HepG2 (cell line): ENCODE measurements at regions not wholly inside any gene's neighbourhood (a gene's known extent, or its start where the extent isn't known, plus 50 kb on each side); places are given as distances from the start of the nearest gene placed in this dataset.
A peak's percentile ranks its signal among the peaks of the same experiment; 100 is the strongest.

ENCODE experiments used
- ATAC-seq: fragments of 200-7000 bp; cut with Tn5 transposase; 3 replicates; pipeline ENCODE4 v1.9.1; 2020; ENCODE audit warnings: mild to moderate bottlenecking, moderate library complexity
- BruUV-seq: library from RNA; stranded (reverse); fragments of 400-500 nt; replicated peaks from 2 replicates; lab custom pipeline; 2021; lab: Mats Ljungman, UMichigan
- CTCF ChIA-PET: fragments of 300-600 bp; formaldehyde crosslinking; extraction: SDS; loops from one replicate; lab custom pipeline; 2021; ENCODE audit warnings: low total read pairs, inconsistent platforms, low intra/inter-chr PET ratio; lab: Yijun Ruan, JAX
- POLR2A ChIA-PET: fragments of 350-600 bp; sonication (Branson Sonifier 250); formaldehyde crosslinking; loops from one replicate; lab custom pipeline; 2020; ENCODE audit warnings: antibody characterized with exemption, inconsistent platforms; lab: Yijun Ruan, JAX
- DNase-seq: peaks from one replicate; pipeline ENCODE4 v3.0.0-alpha.2; 2015; ENCODE audit warnings: low spot score
- FAIRE-seq: peaks from 3 replicates; lab custom pipeline; 2011; peaks lifted over from hg19 to GRCh38; lab: Jason Lieb, UNC
- H2AFZ ChIP-seq: one replicate; pipeline ENCODE4 v1.6.1; 2011; ENCODE audit warnings: low read length, inconsistent platforms
- H3K27ac ChIP-seq: fragments of 300-600 bp; 3 replicates; pipeline ENCODE4 v1.8.0; 2011; ENCODE audit warnings: mixed run types, mild to moderate bottlenecking, mixed read lengths, low read length, inconsistent platforms; ENCODE audit not compliant: insufficient read depth; ENCODE audit errors: extremely low read length
- H3K27me3 ChIP-seq, 2 experiments: fragments of 200-600 bp in 1 of 2; 2 replicates in 1 of 2; 3 replicates in 1 of 2; pipeline versions ENCODE4 v1.6.0 to v1.8.0; 2011; ENCODE audit warnings: low read length in 2 of 2, mild to moderate bottlenecking in 2 of 2, moderate library complexity in 2 of 2, inconsistent platforms in 1 of 2; ENCODE audit not compliant: insufficient read depth in 2 of 2, control insufficient read depth in 1 of 2
- H3K36me3 ChIP-seq, 2 experiments: fragments of 200-600 bp in 1 of 2; replicated peaks in 1 of 2; 2 replicates in 1 of 2; 3 replicates in 1 of 2; pipeline versions ENCODE4 v1.5.1 to v1.8.0; 2011; ENCODE audit warnings: low read length in 2 of 2, inconsistent platforms in 1 of 2; ENCODE audit not compliant: insufficient read depth in 2 of 2, control insufficient read depth in 1 of 2
- H3K4me1 ChIP-seq: 2 replicates; pipeline ENCODE4 v1.5.1; 2012; ENCODE audit warnings: low read length, inconsistent platforms; ENCODE audit not compliant: insufficient read depth
- H3K4me2 ChIP-seq: 2 replicates; pipeline ENCODE4 v1.6.0; 2011; ENCODE audit warnings: low read depth, low read length, inconsistent platforms
- H3K4me3 ChIP-seq, 3 experiments: fragments of 200-600 bp in 1 of 3; sonication (generic), shearing (Covaris generic) in 1 of 3; replicated peaks in 1 of 3; 2 replicates each; pipeline ENCODE4 v1.5.1; 2011 to 2016; ENCODE audit warnings: low read length in 3 of 3, inconsistent platforms in 2 of 3, low read depth in 2 of 3, mild to moderate bottlenecking in 2 of 3, control low read depth in 1 of 3, mixed read lengths in 1 of 3; ENCODE audit not compliant: insufficient read depth in 1 of 3
- H3K79me2 ChIP-seq: one replicate; pipeline ENCODE4 v1.6.1; 2011; ENCODE audit warnings: low read length, inconsistent platforms; ENCODE audit not compliant: insufficient read depth
- H3K9ac ChIP-seq: 2 replicates; pipeline ENCODE4 v1.6.0; 2011; ENCODE audit warnings: mild to moderate bottlenecking, low read depth, low read length, inconsistent platforms; ENCODE audit not compliant: insufficient read depth
- H3K9me3 ChIP-seq: 2 replicates; pipeline ENCODE4 v1.5.1; 2012; ENCODE audit warnings: mild to moderate bottlenecking, low read length
- H4K20me1 ChIP-seq: 2 replicates; pipeline ENCODE4 v1.6.0; 2011; ENCODE audit warnings: inconsistent platforms, mild to moderate bottlenecking, low read length, moderate library complexity; ENCODE audit not compliant: insufficient read depth
- CBX5 ChIP-seq: sonication (generic); formaldehyde crosslinking; IDR thresholded peaks from 2 replicates; pipeline ENCODE4 v1.4.0; 2020; ENCODE audit warnings: missing genetic modification reagents, borderline replicate concordance
- FOXA3 ChIP-seq: IDR thresholded peaks from 2 replicates; pipeline ENCODE4 v1.6.1; 2016; ENCODE audit warnings: missing genetic modification reagents, missing compliant biosample characterization
- HES4 ChIP-seq: sonication (generic); formaldehyde crosslinking; IDR thresholded peaks from 2 replicates; pipeline ENCODE4 v1.9.0; 2021; ENCODE audit warnings: mild to moderate bottlenecking, missing genetic modification reagents, borderline replicate concordance
- HIVEP1 ChIP-seq: sonication (generic); formaldehyde crosslinking; IDR thresholded peaks from 2 replicates; pipeline ENCODE4 v1.4.0; 2020; ENCODE audit warnings: mild to moderate bottlenecking, missing genetic modification reagents
- KLF9 ChIP-seq: IDR thresholded peaks from 2 replicates; pipeline ENCODE4 v1.6.1; 2016; ENCODE audit warnings: low read depth
- MBD4 ChIP-seq: IDR thresholded peaks from 2 replicates; pipeline ENCODE4 v1.6.1; 2012; ENCODE audit warnings: low read length, inconsistent platforms, borderline replicate concordance
- MYPOP ChIP-seq: sonication (generic); formaldehyde crosslinking; IDR thresholded peaks from 2 replicates; pipeline ENCODE4 v1.8.1; 2023; ENCODE audit warnings: mild to moderate bottlenecking, moderate library complexity, missing genetic modification reagents
- SYNCRIP ChIP-seq: fragments of 200-400 bp; formaldehyde crosslinking; IDR thresholded peaks from 2 replicates; pipeline ENCODE4 v1.6.1; 2018; ENCODE audit warnings: mild to moderate bottlenecking, low read depth, low read length; ENCODE audit not compliant: insufficient read depth
- TSC22D2 ChIP-seq: sonication (generic); formaldehyde crosslinking; IDR thresholded peaks from 2 replicates; pipeline ENCODE4 v1.5.1; 2020; ENCODE audit warnings: missing genetic modification reagents, mild to moderate bottlenecking, borderline replicate concordance
- ZFP36L2 ChIP-seq: sonication (generic); formaldehyde crosslinking; IDR thresholded peaks from 2 replicates; pipeline ENCODE4 v1.4.0; 2020; ENCODE audit warnings: missing genetic modification reagents
- ZNF160 ChIP-seq: sonication (generic); formaldehyde crosslinking; IDR thresholded peaks from 2 replicates; pipeline ENCODE4 v1.8.0; 2022; ENCODE audit warnings: mild to moderate bottlenecking, inconsistent platforms, missing genetic modification reagents
- ZNF234 ChIP-seq: sonication (generic); formaldehyde crosslinking; conservative IDR thresholded peaks from 2 replicates; pipeline ENCODE4 v1.5.1; 2020; ENCODE audit warnings: mild to moderate bottlenecking, missing genetic modification reagents
- ZNF672 ChIP-seq: sonication (generic); formaldehyde crosslinking; IDR thresholded peaks from 2 replicates; pipeline ENCODE4 v1.8.1; 2022; ENCODE audit warnings: missing genetic modification reagents
- ZNF776 ChIP-seq: sonication (generic); formaldehyde crosslinking; IDR thresholded peaks from 2 replicates; pipeline ENCODE4 v1.4.0; 2020; ENCODE audit warnings: mild to moderate bottlenecking, missing genetic modification reagents
- ZSCAN20 ChIP-seq: sonication (generic); formaldehyde crosslinking; IDR thresholded peaks from 2 replicates; pipeline ENCODE4 v1.4.0; 2020; ENCODE audit warnings: missing genetic modification reagents, mild to moderate bottlenecking, borderline replicate concordance
- whole genome bisulfite sequencing: methylation state at CpG from one replicate; pipeline ENCODE4 v1.1.6; 2017; ENCODE audit warnings: low lambda C conversion rate; 5-methylcytosine and 5-hydroxymethylcytosine counted together
- in situ Hi-C: cut with HindIII; loops from 2 replicates; pipeline ENCODE4 v1.10.0; 2017; ENCODE audit warnings: low pct_unique_long_range_greater_than_20kb; ENCODE audit not compliant: extremely low pct_ligation_motif_present
- intact Hi-C: fragments of 100-400 bp; cut with micrococcal nuclease; formaldehyde crosslinking; loops from one replicate; pipeline ENCODE4 v1.10.0; 2022; ENCODE audit not compliant: unreplicated experiment
- TF ChIP-seq, protein P1 (sequence below): sonication (generic); formaldehyde crosslinking; IDR thresholded peaks from 2 replicates; pipeline ENCODE4 v1.9.0; 2022; ENCODE audit warnings: missing genetic modification reagents, mild to moderate bottlenecking, borderline replicate concordance
- TF ChIP-seq, protein P2 (sequence below): sonication (generic); formaldehyde crosslinking; IDR thresholded peaks from 2 replicates; pipeline ENCODE4 v1.4.0; 2020; ENCODE audit warnings: missing genetic modification reagents, borderline replicate concordance
- TF ChIP-seq, protein P3 (sequence below): IDR thresholded peaks from 2 replicates; pipeline ENCODE4 v1.6.1; 2016; ENCODE audit warnings: low read depth, borderline replicate concordance
- TF ChIP-seq, protein P4 (sequence below): sonication (generic); formaldehyde crosslinking; IDR thresholded peaks from 2 replicates; pipeline ENCODE4 v1.4.0; 2020; ENCODE audit warnings: low read depth, missing genetic modification reagents

GRCh38 chr18:69208545-69208944 is 192.1 kb upstream of the DOK6 start:
- Histone ChIP-seq H3K27ac (no peak overlapping the region), H3K9ac (no peak overlapping the region), H4K20me1 (no peaks in the 10 kb centered on the region), H2AFZ (no peak overlapping the region), H3K4me1 (no peaks in the 10 kb centered on the region), H3K36me3 (no peaks in the 10 kb centered on the region), H3K4me3 (no peak overlapping the region), H3K79me2 (no peaks in the 10 kb centered on the region), H3K4me2 (no peak overlapping the region)
- ATAC-seq (peak; percentile 48; the same call in 1 of the 3 replicates), DNase-seq (no peak), FAIRE-seq (no peak)
- 25% methylated on average over 2 of the region's 2 CpGs for WGBS
- CTCF ChIA-PET: no interaction called here
- BruUV-seq: no TSS peak
- intact Hi-C loops (no loop called here), in situ Hi-C loops (no loop called here)
- POLR2A ChIA-PET: no interaction called here
- TF ChIP-seq ZFP36L2 (CRISPR knock-in tag) (no peak), HES4 (CRISPR knock-in tag) (no peak), ZSCAN20 (CRISPR knock-in tag) (no peak), MYPOP (CRISPR knock-in tag) (no peak), HIVEP1 (CRISPR knock-in tag) (no peak), ZNF160 (CRISPR knock-in tag) (no peak), TSC22D2 (CRISPR knock-in tag) (no peak), SYNCRIP (no peak), CBX5 (no peak), MBD4 (no peak), ZNF672 (CRISPR knock-in tag) (no peak), ZNF776 (no peak), FOXA3 (no peak), ZNF234 (CRISPR knock-in tag) (no peak), KLF9 (CRISPR knock-in tag) (no peak)
- TF ChIP-seq, protein P1, sequence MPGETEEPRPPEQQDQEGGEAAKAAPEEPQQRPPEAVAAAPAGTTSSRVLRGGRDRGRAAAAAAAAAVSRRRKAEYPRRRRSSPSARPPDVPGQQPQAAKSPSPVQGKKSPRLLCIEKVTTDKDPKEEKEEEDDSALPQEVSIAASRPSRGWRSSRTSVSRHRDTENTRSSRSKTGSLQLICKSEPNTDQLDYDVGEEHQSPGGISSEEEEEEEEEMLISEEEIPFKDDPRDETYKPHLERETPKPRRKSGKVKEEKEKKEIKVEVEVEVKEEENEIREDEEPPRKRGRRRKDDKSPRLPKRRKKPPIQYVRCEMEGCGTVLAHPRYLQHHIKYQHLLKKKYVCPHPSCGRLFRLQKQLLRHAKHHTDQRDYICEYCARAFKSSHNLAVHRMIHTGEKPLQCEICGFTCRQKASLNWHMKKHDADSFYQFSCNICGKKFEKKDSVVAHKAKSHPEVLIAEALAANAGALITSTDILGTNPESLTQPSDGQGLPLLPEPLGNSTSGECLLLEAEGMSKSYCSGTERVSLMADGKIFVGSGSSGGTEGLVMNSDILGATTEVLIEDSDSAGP (CRISPR knock-in tag): no peak
- TF ChIP-seq, protein P2, sequence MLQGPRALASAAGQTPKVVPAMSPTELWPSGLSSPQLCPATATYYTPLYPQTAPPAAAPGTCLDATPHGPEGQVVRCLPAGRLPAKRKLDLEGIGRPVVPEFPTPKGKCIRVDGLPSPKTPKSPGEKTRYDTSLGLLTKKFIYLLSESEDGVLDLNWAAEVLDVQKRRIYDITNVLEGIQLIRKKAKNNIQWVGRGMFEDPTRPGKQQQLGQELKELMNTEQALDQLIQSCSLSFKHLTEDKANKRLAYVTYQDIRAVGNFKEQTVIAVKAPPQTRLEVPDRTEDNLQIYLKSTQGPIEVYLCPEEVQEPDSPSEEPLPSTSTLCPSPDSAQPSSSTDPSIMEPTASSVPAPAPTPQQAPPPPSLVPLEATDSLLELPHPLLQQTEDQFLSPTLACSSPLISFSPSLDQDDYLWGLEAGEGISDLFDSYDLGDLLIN: no peak
- TF ChIP-seq, protein P3, sequence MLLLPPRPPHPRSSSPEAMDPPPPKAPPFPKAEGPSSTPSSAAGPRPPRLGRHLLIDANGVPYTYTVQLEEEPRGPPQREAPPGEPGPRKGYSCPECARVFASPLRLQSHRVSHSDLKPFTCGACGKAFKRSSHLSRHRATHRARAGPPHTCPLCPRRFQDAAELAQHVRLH (CRISPR knock-in tag): no peak
- TF ChIP-seq, protein P4, sequence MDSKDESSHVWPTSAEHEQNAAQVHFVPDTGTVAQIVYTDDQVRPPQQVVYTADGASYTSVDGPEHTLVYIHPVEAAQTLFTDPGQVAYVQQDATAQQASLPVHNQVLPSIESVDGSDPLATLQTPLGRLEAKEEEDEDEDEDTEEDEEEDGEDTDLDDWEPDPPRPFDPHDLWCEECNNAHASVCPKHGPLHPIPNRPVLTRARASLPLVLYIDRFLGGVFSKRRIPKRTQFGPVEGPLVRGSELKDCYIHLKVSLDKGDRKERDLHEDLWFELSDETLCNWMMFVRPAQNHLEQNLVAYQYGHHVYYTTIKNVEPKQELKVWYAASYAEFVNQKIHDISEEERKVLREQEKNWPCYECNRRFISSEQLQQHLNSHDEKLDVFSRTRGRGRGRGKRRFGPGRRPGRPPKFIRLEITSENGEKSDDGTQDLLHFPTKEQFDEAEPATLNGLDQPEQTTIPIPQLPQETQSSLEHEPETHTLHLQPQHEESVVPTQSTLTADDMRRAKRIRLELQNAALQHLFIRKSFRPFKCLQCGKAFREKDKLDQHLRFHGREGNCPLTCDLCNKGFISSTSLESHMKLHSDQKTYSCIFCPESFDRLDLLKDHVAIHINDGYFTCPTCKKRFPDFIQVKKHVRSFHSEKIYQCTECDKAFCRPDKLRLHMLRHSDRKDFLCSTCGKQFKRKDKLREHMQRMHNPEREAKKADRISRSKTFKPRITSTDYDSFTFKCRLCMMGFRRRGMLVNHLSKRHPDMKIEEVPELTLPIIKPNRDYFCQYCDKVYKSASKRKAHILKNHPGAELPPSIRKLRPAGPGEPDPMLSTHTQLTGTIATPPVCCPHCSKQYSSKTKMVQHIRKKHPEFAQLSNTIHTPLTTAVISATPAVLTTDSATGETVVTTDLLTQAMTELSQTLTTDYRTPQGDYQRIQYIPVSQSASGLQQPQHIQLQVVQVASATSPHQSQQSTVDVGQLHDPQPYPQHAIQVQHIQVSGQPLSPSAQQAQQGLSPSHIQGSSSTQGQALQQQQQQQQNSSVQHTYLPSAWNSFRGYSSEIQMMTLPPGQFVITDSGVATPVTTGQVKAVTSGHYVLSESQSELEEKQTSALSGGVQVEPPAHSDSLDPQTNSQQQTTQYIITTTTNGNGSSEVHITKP (CRISPR knock-in tag): no peak
- TF ChIP-seq, all 625 proteins: peak for 0
- Histone ChIP-seq H3K9me3 (no peaks in the 10 kb centered on the region), H3K27me3 (no peaks in the 10 kb centered on the region)
